Nephron progenitor cell (in vitro differentiated cells): ENCODE measurements at regions not wholly inside any gene's neighbourhood (a gene's known extent, or its start where the extent isn't known, plus 50 kb on each side); places are given as distances from the start of the nearest gene placed in this dataset.
A peak's percentile ranks its signal among the peaks of the same experiment; 100 is the strongest.
"Not testable (repeated sequence)": the region's sequence is repeated elsewhere in the genome, so short reads cannot be mapped to it uniquely, and the experiment has no call there.

ENCODE experiments used
- DNase-seq: peaks from one replicate; pipeline ENCODE4 v3.0.0; 2021
- H3K27ac Mint-ChIP-seq: 2 replicates; pipeline ENCODE4 v1.8.0; 2021; ENCODE audit warnings: mild to moderate bottlenecking, moderate library complexity, mixed read lengths
- H3K27me3 Mint-ChIP-seq: 2 replicates; pipeline ENCODE4 v1.8.0; 2021; ENCODE audit warnings: mild to moderate bottlenecking, low read depth, mixed read lengths; ENCODE audit not compliant: poor library complexity
- H3K36me3 Mint-ChIP-seq: 2 replicates; pipeline ENCODE4 v1.8.0; 2021; ENCODE audit warnings: low read depth, mixed read lengths
- H3K4me1 Mint-ChIP-seq: 2 replicates; pipeline ENCODE4 v1.8.0; 2021; ENCODE audit warnings: mixed read lengths
- H3K4me3 Mint-ChIP-seq: 2 replicates; pipeline ENCODE4 v1.8.0; 2021; ENCODE audit warnings: mild to moderate bottlenecking, moderate library complexity, mixed read lengths
- H3K9me3 Mint-ChIP-seq: 2 replicates; pipeline ENCODE4 v1.8.0; 2021; ENCODE audit warnings: mild to moderate bottlenecking, moderate library complexity, mixed read lengths
- TF ChIP-seq, protein P1 (sequence below): fragments of 200-600 bp; sonication (generic); IDR thresholded peaks from 2 replicates; pipeline ENCODE4 v1.5.0; 2021; ENCODE audit warnings: antibody characterized with exemption

DNA sequence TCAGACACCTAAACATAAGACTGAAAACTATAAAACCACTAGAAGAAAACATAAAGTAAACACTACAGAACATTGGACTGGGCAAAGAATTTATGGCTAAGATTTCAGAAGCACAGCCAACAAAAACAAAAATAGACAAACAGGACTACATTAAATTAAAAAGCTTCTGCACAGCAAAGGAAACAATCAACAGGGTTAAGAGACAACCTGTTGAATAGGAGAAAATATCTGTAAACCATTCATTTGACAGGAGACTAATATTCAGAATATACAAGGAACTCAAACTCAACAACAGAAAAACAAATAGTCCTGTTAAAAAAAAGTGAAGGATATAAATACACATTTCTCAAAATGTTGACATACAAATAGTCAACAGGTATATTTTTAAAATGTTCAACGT, 106.7 kb upstream of the FANCL start:
- Mint-ChIP-seq H3K36me3 (no peaks in the 10 kb centered on the region), H3K4me1 (no peaks in the 10 kb centered on the region), H3K4me3 (no peak overlapping the region), H3K9me3 (peaks cover 4% of the 10 kb centered on the region), H3K27ac (no peak overlapping the region), H3K27me3 (no peaks in the 10 kb centered on the region)
- DNase-seq, result no peak
- TF ChIP-seq, protein P1, sequence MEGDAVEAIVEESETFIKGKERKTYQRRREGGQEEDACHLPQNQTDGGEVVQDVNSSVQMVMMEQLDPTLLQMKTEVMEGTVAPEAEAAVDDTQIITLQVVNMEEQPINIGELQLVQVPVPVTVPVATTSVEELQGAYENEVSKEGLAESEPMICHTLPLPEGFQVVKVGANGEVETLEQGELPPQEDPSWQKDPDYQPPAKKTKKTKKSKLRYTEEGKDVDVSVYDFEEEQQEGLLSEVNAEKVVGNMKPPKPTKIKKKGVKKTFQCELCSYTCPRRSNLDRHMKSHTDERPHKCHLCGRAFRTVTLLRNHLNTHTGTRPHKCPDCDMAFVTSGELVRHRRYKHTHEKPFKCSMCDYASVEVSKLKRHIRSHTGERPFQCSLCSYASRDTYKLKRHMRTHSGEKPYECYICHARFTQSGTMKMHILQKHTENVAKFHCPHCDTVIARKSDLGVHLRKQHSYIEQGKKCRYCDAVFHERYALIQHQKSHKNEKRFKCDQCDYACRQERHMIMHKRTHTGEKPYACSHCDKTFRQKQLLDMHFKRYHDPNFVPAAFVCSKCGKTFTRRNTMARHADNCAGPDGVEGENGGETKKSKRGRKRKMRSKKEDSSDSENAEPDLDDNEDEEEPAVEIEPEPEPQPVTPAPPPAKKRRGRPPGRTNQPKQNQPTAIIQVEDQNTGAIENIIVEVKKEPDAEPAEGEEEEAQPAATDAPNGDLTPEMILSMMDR, result no peak

DNA sequence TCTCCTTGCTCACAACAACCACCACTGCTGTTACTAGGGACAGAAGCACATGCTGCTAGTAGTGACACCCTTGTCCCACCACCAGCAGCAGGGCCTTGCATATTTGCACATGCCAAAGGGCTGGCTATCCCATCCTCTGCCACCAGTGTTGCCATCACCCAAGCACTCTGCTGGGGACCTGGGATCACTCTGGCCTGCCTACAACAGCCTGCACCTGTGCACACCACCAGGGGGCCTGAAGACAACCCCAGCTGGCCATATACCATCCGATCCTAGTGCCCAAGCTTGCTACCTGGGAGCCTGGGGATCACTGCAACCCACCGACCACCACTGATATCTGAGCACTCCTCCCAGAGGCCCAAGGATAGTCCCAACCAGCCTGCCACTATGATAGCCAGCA, 99.9 kb upstream of the FANCL start:
- Mint-ChIP-seq H3K4me3 (no peak overlapping the region), H3K27me3 (peaks cover 7% of the 10 kb centered on the region), H3K9me3 (no peaks in the 10 kb centered on the region), H3K36me3 (no peaks in the 10 kb centered on the region), H3K4me1 (peaks cover 4% of the 10 kb centered on the region), H3K27ac (no peak overlapping the region)
- no peak for DNase-seq
- TF ChIP-seq, protein P1, result no peak

DNA sequence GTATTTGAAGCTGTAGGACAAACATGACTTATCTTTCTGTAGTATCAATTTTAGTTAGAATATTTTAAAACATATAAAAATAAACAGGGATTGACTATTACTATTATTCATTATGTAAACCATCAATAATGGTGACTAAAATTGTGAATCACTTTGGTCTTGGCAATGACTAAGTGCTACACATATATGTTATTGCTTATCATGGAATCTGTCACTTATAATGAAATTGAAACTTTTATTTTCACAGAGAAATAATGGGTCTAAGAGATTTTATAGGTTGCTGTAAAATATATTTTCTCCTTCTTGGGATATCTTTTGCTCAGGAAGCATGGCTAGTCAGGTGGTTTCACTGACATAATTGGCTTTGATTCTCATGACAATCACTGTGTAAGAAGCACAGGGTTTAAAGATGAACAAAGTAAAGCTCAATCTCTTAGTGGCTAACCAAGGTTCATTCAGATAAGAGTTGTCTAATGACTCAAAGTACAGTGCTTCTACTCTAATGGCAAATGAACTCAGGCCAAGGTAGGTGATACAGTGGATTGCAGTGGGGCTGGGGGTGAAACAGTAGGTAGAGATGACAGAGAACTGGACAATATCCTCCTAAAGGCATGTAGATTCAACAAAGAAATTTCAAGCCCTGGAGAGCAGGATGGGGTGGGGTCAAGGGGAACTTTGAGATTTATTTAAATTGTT, 98.6 kb upstream of the FANCL start:
- Mint-ChIP-seq H3K36me3 (no peaks in the 10 kb centered on the region), H3K9me3 (no peaks in the 10 kb centered on the region), H3K4me3 (no peak overlapping the region), H3K27ac (no peak overlapping the region), H3K27me3 (peaks cover 7% of the 10 kb centered on the region), H3K4me1 (peaks cover 4% of the 10 kb centered on the region)
- no peak for DNase-seq
- TF ChIP-seq, protein P1, result no peak

DNA sequence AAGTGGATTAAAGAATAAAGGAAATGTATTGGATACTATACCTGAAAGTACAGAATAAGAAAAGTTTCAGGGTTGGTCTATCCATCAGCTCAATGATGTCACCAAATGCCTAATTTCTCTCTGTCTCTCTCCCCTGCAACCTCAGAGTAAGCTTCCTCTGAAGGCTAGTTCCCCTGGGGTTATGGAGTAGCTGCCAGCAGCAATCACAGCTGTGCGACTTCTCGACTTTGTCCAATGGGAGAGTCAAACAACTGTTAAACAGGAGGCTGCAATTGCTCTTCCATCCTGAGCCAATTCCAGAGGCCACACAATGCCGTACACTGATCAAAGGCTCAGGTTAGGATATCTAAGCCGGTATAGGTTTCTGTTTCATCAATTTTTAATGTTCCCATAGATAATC, 95.3 kb upstream of the FANCL start:
- Mint-ChIP-seq H3K4me3 (no peak overlapping the region), H3K36me3 (no peaks in the 10 kb centered on the region), H3K27me3 (peaks cover 4% of the 10 kb centered on the region), H3K4me1 (peaks cover 4% of the 10 kb centered on the region), H3K27ac (peak overlapping the region; percentile 84), H3K9me3 (no peaks in the 10 kb centered on the region)
- peak; percentile 12 for DNase-seq
- TF ChIP-seq, protein P1, result no peak

DNA sequence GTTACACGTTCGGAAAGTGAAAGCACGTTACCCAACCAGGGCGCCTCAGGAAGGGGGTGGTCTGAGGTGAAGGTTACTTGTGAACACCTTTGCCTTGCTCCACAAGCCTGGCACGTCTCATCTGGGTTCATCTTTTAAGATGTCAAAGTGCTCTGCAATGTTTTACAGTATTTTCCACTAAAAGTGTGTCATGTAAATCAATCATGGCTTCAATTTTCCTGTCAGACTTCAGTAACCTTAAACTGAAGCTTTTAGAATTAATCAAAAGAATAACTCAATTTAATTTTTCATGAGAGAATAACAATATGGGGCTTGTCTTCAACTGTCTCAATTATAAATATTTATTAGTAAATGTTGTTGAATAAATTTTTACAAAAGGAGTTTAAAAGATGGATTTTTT, 93.3 kb upstream of the FANCL start:
- no peak overlapping the region for H3K4me3 Mint-ChIP-seq
- H3K36me3 Mint-ChIP-seq, result no peaks in the 10 kb centered on the region
- no peaks in the 10 kb centered on the region for H3K9me3 Mint-ChIP-seq
- H3K4me1 Mint-ChIP-seq, result peaks cover 4% of the 10 kb centered on the region
- no peak for DNase-seq
- TF ChIP-seq, protein P1, result no peak
- H3K27ac Mint-ChIP-seq, result no peak overlapping the region
- no peaks in the 10 kb centered on the region for H3K27me3 Mint-ChIP-seq

DNA sequence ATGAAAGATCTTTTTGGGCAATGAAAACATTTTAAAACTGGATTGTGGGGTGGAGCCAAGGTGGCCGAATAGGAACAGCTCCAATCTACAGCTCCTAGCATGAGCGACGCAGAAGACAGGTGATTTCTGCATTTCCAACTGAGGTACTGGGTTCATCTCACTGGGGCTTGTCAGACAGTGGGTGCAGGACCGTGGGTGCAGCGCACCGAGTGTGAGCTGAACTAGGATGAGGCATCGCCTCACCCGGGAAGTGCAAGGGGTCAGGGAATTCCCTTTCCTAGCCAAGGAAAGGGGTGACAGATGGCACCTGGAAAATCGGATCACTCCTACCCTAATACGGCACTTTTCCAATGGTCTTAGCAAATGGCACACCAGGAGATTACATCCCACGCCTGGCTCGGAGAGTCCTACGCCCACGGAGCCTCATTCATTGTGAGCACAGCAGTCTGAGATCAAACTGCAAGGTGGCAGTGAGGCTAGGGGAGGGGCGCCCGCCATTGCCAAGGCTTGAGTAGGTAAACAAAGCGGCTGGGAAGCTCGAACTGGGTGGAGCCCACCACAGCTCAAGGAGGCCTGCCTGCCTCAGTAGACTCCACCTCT, 84.3 kb upstream of the FANCL start:
- peaks cover 11% of the 10 kb centered on the region for H3K9me3 Mint-ChIP-seq
- not testable (repeated sequence) for H3K27ac Mint-ChIP-seq, DNase-seq, H3K4me1 Mint-ChIP-seq, H3K4me3 Mint-ChIP-seq, H3K36me3 Mint-ChIP-seq, H3K27me3 Mint-ChIP-seq
